HFF-Myc (cell line): ENCODE measurements at regions not wholly inside any gene's neighbourhood (a gene's known extent, or its start where the extent isn't known, plus 50 kb on each side); places are given as distances from the start of the nearest gene placed in this dataset.

Experiments
- DNase-seq: peaks from one replicate; pipeline ENCODE4 v3.0.0-alpha.2; 2011; ENCODE audit warnings: low read depth; ENCODE audit errors: extremely low read depth
- H3K4me3 ChIP-seq: replicated peaks from 2 replicates; pipeline ENCODE4 v1.5.1; 2011; ENCODE audit warnings: low read depth, mild to moderate bottlenecking, control low read depth, low read length
- CTCF ChIP-seq: IDR thresholded peaks from 2 replicates; pipeline ENCODE4 v1.5.1; 2012; ENCODE audit warnings: mild to moderate bottlenecking, low read depth, low read length, control low read depth; ENCODE audit errors: missing control alignments

- no peak overlapping the region for H3K4me3 ChIP-seq
- no peak for DNase-seq
- no peak for TF ChIP-seq CTCF
Measured at GRCh38 chr7:116357781-116358670, 141.5 kb upstream of the CAV2 start.

GRCh38 chr7:116361767-116362166 lies 137.8 kb upstream of the CAV2 start:
- TF ChIP-seq CTCF: no peak

GRCh38 chr7:116363637-116364432 lies 135.7 kb upstream of the CAV2 start:
- no peak overlapping the region for H3K4me3 ChIP-seq
- DNase-seq: no peak
- no peak for TF ChIP-seq CTCF

More at GRCh38 chr7:116361767-116362166, 137.8 kb upstream of the CAV2 start:
- no peak overlapping the region for H3K4me3 ChIP-seq
- no peak for DNase-seq

GRCh38 chr7:116364469-116364868 lies 135.1 kb upstream of the CAV2 start:
- DNase-seq: no peak
- TF ChIP-seq CTCF: no peak
- no peak overlapping the region for H3K4me3 ChIP-seq

GRCh38 chr7:116365797-116366196 lies 133.7 kb upstream of the CAV2 start:
- TF ChIP-seq CTCF: no peak
- DNase-seq: no peak
- H3K4me3 ChIP-seq: no peak overlapping the region

- no peak for TF ChIP-seq CTCF
- DNase-seq: no peak
- no peak overlapping the region for H3K4me3 ChIP-seq
Measured at GRCh38 chr7:116367171-116367813, 132.2 kb upstream of the CAV2 start.
